ENCODE measurements at regions not wholly inside any gene's neighbourhood (a gene's known extent, or its start where the extent isn't known, plus 50 kb on each side); places are given as distances from the start of the nearest gene placed in this dataset.

DNA sequence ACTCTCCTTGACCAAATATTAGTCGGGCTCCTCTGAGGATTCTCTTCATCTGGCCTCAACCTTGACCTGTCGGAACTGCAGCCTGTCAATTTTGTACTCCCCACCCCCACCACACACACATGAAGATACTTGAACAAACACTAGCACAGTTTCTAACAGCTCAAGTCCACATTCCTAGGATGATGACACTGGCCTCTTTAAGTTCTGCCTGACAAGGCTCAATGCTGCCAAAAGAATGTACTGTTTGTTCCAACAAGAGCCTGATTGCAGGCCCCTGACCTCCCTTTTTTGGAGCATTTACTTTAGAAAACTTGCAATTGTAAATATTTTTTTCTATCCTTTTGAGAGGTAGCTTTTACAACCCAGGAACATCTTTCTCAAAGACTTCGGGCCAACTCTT is 169.2 kb upstream of the IRS2 start:
- TF ChIP-seq CTCF (IDR thresholded peaks at IDR 0.05) (no peak), POLR2AphosphoS5 (IDR thresholded peaks at IDR 0.05) (no peak), POLR2A (IDR thresholded peaks at IDR 0.05; ENCODE audit: low read depth) (no peak)
